SHP77 treated with DMSO at 0.1 percent for 48 hours (cell line): ENCODE measurements at regions not wholly inside any gene's neighbourhood (a gene's known extent, or its start where the extent isn't known, plus 50 kb on each side); places are given as distances from the start of the nearest gene placed in this dataset.

Experiments used
- DNase-seq: peaks from one replicate; lab custom pipeline; 2025; lab: John Stamatoyannopoulos, UW

- DNase-seq, result no peak
Measured at GRCh38 chr2:153196378-153197058, 282.0 kb downstream of the RPRM start.

- no peak for DNase-seq
Measured at GRCh38 chr2:153195342-153195741, 283.2 kb downstream of the RPRM start.

GRCh38 chr2:153189091-153189888 lies 289.3 kb downstream of the RPRM start:
- no peak for DNase-seq

- no peak for DNase-seq
Measured at GRCh38 chr2:153179808-153180207, 298.8 kb downstream of the RPRM start.

- DNase-seq, result no peak
Measured at GRCh38 chr2:153169609-153170008, 309.0 kb downstream of the RPRM start.

GRCh38 chr2:153165021-153165420 lies 313.5 kb downstream of the RPRM start:
- no peak for DNase-seq

- DNase-seq, result no peak
Measured at GRCh38 chr2:153163055-153163454, 315.5 kb downstream of the RPRM start.

- no peak for DNase-seq
Measured at GRCh38 chr2:153156743-153157142, 321.8 kb downstream of the RPRM start.

- DNase-seq, result no peak
Measured at GRCh38 chr2:153152036-153152435, 326.5 kb downstream of the RPRM start.

GRCh38 chr2:153145470-153145978 lies 333.0 kb downstream of the RPRM start:
- DNase-seq, result no peak

GRCh38 chr2:153143540-153143939 lies 335.0 kb downstream of the RPRM start:
- no peak for DNase-seq

- DNase-seq, result no peak
Measured at GRCh38 chr2:153140498-153140897, 338.1 kb downstream of the RPRM start.

- no peak for DNase-seq
Measured at GRCh38 chr2:153138651-153139375, 339.7 kb downstream of the RPRM start.

GRCh38 chr2:153136216-153136615 lies 342.3 kb downstream of the RPRM start:
- DNase-seq, result no peak

- no peak for DNase-seq
Measured at GRCh38 chr2:153134725-153135124, 343.8 kb downstream of the RPRM start.

- no peak for DNase-seq
Measured at GRCh38 chr2:153133716-153134115, 344.8 kb downstream of the RPRM start.

- no peak for DNase-seq
Measured at GRCh38 chr2:153132418-153132817, 346.1 kb downstream of the RPRM start.

- no peak for DNase-seq
Measured at GRCh38 chr2:153115141-153115540, 363.4 kb downstream of the RPRM start.

- no peak for DNase-seq
Measured at GRCh38 chr2:153110486-153110885, 368.1 kb downstream of the RPRM start.

GRCh38 chr2:153109793-153110192 lies 368.8 kb downstream of the RPRM start:
- DNase-seq, result no peak

- DNase-seq, result no peak
Measured at GRCh38 chr2:153106802-153107477, 371.6 kb downstream of the RPRM start.
